Retinal pigment epithelial cell (primary cell): ENCODE measurements at regions not wholly inside any gene's neighbourhood (a gene's known extent, or its start where the extent isn't known, plus 50 kb on each side); places are given as distances from the start of the nearest gene placed in this dataset.

Experiments
- DNase-seq: peaks from one replicate; pipeline ENCODE4 v3.0.0-alpha.2; 2010; ENCODE audit warnings: low read depth
- H3K4me3 ChIP-seq: 2 replicates; pipeline ENCODE4 v1.5.1; 2011; ENCODE audit warnings: mild to moderate bottlenecking, low read length, control low read depth, moderate library complexity
- TF ChIP-seq, protein P1 (sequence below): conservative IDR thresholded peaks from 2 replicates; pipeline ENCODE4 v1.5.1; 2011; ENCODE audit warnings: low read depth, low read length, control low read depth, inconsistent platforms

DNA sequence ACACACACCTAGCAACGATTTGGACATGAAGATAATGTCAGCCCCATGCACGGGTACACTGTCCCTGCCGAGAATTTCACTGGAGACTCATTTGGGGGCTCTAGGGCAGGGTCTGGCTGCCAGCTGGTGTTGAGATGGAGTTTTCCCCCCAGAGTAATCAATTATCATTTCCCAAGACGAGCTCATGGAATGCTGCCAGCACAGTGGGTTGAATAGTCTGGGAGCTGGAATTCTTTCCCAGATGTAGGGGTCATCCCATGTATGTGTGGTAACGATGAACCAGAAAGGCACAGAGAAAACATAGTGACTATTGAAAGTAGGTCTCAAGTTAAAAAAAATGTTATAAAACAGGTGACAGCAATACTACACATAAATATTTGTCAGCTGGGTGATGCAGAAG lies 579.9 kb downstream of the MAFB start:
- no peak for DNase-seq
- TF ChIP-seq, protein P1, sequence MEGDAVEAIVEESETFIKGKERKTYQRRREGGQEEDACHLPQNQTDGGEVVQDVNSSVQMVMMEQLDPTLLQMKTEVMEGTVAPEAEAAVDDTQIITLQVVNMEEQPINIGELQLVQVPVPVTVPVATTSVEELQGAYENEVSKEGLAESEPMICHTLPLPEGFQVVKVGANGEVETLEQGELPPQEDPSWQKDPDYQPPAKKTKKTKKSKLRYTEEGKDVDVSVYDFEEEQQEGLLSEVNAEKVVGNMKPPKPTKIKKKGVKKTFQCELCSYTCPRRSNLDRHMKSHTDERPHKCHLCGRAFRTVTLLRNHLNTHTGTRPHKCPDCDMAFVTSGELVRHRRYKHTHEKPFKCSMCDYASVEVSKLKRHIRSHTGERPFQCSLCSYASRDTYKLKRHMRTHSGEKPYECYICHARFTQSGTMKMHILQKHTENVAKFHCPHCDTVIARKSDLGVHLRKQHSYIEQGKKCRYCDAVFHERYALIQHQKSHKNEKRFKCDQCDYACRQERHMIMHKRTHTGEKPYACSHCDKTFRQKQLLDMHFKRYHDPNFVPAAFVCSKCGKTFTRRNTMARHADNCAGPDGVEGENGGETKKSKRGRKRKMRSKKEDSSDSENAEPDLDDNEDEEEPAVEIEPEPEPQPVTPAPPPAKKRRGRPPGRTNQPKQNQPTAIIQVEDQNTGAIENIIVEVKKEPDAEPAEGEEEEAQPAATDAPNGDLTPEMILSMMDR, result no peak
- no peak overlapping the region for H3K4me3 ChIP-seq

DNA sequence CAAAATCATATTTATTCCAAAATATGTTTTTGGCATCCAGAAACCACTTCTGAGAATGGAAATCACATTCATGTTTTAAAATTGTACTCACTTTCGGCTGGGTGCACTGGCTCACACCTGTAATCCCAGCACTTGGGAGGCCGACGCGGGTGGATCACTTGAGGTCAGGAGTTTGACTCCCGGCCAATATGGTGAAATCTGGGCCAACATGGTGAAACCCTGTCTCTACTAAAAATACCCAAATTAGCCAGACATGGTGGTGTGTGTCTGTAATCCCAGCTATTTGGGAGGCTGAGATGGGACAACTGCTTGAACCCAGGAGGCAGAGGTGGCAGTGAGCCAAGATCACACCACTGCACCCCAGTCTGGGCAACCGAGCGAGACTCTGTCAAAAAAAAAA lies 580.7 kb downstream of the MAFB start:
- no peak overlapping the region for H3K4me3 ChIP-seq
- TF ChIP-seq, protein P1, result no peak
- DNase-seq, result no peak

DNA sequence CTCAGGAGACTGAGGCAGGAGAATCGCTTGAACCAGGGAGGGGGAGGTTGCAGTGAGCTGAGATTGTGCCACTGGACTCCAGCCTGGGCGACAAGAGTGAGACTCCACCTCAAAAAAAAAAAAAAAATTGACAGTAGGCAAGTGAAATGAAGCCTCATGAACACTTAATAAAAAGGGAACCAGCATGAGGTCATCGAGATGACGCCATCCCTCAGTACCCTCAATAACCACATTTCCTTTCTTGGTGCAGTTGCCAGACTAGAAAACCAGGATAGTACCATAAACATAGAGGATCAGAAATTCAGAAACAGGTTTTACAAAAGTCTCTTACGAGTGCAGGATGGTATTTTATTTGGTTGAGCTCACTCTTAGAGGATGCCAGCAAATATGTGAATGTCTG lies 584.1 kb downstream of the MAFB start:
- no peak for DNase-seq
- TF ChIP-seq, protein P1, result no peak
- H3K4me3 ChIP-seq, result no peak overlapping the region

DNA sequence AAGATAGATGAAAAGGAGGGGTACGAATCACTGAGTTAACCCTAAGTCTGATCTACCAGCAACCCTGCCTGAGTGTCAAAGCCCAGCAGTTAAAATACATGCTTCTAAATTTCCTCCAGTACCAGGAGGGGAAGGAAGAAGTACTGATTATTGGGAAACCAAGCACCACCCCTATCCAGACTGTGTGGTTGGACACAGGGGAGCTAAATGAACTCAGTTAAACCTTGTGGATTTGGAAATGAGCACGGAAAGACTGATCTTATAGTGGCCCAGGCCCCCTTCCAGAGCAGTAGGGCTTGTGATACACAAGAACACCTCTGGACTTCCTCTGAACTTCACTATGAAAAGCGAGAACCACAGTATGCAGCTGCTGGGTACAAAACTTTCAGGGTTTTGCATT lies 585.6 kb downstream of the MAFB start:
- H3K4me3 ChIP-seq, result no peak overlapping the region
- TF ChIP-seq, protein P1, result no peak
- no peak for DNase-seq

DNA sequence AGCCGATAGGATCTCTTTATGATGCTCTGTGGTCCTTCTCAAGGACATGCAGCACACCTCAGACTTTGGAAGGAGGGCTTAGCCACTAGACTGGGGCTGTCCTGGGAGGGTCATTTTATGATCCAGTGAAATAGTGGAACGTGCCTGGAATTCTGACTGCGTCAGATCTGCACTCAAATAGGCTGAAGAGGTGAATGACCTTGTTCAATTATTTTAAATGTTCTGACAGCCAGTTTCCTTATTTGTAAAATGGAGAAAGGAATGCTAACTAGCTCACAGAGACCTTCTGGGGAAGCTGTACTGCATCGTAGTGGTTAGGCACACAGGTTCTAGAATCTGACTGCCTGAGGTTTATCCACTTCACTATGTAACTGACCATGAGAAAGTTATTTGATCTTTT lies 587.5 kb downstream of the MAFB start:
- DNase-seq, result no peak
- H3K4me3 ChIP-seq, result no peak overlapping the region
- TF ChIP-seq, protein P1, result no peak

DNA sequence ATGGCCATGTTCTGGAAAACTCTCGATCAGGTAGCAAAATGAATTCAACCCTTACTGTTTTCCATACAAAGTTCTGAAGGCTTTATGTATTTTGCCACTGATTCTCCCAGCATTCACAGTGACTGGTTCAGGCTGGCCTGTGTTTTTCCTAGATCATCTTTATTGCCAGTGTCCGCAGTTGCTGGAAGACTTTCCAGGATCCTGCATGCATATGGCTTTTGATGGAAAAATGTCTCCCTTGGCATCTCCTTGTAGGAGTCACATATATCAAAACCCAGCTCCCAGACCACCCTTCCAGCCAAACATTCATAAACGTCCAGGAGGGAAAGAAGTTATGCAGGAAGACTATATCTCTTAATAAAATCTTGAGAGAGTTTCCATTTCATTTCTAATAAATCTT lies 588.8 kb downstream of the MAFB start:
- no peak overlapping the region for H3K4me3 ChIP-seq
- TF ChIP-seq, protein P1, result no peak
- no peak for DNase-seq

DNA sequence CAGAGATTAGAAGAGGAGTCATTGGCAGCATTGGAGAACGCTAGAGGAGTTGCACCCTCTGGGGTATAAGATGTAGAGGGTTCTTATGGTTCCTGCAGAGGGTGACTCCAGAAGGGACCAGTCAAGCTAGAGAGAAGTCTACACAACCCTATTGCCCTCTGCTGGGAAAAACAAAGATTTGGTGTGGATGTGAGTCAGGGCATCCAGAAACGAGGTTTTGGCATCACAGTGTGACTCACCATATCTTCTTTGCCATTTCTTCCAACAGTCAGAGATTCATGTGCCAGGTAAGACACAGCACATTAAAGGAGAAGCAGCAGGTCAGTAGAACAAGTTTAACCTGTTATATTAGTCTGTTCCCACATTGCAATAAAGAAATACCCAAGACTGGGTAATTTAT lies 598.8 kb downstream of the MAFB start:
- TF ChIP-seq, protein P1, result no peak
- H3K4me3 ChIP-seq, result no peak overlapping the region
- no peak for DNase-seq
